NCI-H1436 treated with DMSO at 0.1 percent for 48 hours (cell line): ENCODE measurements at regions not wholly inside any gene's neighbourhood (a gene's known extent, or its start where the extent isn't known, plus 50 kb on each side); places are given as distances from the start of the nearest gene placed in this dataset.

Experiments
- DNase-seq: peaks from one replicate; lab custom pipeline; 2025; lab: John Stamatoyannopoulos, UW

DNA sequence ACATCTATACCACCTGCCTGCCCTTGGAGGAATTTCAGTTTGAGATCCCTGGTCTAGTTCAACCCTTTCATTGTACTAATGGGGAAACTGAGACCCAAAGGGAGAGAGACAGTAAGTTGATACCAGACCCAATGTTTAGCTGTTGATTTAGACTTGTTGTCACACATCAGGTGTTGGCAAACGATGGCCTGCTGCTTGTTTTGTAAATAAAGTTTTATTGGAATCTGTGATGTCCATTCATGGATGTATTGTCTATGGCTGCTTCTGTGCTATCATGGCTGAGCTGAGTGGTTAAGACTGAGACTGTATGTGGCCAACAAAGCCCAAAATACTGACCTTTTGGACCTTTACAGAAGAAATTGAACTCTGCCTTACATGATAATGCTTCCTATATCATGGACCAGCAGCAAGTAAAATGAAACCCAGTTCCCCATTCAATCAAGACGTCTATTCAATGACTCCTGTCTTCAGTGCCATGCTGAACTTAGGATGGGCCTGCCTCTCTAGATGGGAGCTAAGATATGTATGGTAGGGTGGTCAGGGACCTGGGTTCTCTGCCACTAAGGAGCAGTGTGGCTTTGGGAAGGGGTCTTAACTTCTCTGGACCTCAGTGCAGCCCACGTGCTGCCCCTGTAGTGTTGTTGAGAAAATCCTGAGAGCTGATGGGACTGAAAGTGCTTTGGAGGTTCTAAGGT is 111.0 kb downstream of the IRX5 start:
- DNase-seq: no peak

DNA sequence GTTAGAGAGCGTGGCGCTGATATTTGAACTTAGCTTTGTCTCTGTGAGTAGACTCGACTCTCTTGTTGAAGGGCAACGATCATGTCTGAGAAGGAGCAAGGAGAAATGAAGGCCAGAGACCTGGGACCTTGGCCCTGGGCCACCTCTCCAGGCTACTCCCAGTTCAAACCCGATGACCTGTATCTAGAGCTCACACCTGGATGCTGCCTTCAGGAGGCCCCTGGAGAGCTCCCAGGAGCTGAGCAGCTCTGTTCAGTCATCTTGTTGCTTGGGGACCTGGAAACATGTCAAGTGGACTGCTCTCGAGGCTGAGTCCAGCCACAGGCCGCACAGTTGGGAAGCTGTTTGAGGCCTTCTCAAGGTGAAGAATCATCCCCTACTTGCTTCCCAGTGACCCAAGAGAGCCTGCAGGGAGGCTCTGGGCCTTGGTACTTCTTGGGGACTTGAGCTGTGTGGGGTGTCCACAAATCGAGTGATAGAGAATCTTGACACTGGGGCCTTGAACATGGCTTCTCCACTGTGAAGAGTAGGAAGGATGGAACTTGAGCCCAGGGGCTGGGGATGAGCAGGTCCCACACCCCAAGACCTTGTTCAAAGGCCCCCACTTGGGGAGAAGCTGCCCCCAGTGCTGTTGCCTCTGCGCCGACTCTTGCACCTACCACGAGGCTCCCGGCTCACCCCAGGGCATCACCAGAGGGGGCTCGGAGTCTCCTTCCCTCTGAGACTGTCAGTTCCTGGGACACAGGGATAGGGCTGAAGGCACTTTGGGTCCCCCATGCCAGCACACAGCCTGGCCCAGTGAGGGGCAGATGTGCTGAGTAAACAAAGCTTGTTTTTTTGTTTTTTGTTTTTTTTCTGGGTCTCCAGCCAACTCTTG is 112.1 kb downstream of the IRX5 start:
- DNase-seq: no peak

DNA sequence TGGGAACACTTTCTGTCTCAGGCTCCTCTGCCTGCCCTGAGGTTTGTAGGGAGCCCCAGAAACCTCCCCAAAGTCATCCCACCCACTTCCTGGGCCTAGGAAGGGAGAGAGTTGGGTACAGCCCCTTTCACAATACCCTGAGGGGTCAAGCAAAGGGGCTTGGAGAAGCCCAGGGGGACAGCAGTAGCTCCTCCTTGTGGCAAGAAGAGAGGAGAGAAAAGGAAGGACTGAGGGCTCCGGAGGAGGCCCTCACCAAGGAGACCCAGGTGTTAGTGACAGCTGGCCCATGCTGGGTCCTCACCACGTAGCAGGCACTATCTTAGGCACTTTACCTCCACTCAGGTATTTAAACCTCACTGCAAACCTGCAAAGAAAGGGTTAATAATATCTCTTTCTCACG is 112.8 kb downstream of the IRX5 start:
- no peak for DNase-seq

DNA sequence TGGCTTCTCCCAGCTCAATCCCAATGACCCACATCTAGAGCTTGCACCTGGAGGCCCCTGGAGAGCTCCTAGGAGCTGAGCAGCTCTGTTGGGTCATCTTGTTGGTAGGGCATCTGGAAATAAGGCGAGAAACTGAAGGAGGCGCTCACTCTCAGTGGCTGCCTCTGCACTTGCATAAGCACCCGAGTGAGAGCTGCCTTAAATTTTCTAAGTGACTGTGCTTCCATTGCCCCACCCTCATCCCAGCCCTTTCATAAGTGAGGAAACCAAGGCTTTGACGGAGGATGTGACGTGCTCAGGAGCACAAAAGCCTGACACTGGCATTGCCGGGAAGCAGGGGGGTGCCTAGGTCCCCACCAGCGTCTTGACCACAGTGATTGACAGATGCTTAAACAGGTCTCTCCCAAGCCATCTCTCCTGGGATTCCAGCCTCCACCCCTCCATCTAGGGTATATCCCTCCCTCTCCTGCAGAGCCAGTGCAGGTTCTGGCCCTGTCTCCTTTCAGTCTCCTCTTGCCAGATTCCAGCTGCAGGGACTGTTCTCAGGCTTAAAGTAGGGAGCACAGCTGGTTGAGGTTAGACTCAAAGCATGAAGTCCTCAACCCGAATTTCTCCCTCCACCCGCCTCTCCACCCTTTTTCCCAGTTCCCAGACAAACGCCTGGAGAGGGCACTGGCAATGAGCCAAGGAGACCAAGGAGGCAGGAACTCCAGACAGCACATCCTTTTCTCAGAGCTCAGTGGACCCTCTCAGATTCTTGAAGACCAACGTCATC is 113.7 kb downstream of the IRX5 start:
- no peak for DNase-seq

DNA sequence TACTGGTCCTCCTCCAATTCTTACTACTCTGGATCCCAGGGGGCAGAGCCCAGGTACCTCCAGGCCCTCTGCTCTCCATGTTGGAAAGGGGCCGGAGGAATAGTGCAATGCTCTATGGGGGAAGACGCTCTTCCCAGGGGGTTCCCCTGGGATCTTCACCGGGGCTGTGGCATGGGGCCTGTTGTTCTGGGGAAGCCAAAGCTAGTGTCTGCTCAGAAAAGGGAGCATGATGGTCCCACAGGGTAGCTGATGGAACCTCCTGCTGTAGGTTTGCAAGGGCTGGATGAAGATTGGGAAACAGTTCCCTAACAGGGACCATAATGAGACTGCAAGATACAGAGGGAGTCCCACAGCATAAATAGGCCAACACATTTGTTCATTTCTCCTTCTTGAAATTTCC is 114.7 kb downstream of the IRX5 start:
- no peak for DNase-seq

DNA sequence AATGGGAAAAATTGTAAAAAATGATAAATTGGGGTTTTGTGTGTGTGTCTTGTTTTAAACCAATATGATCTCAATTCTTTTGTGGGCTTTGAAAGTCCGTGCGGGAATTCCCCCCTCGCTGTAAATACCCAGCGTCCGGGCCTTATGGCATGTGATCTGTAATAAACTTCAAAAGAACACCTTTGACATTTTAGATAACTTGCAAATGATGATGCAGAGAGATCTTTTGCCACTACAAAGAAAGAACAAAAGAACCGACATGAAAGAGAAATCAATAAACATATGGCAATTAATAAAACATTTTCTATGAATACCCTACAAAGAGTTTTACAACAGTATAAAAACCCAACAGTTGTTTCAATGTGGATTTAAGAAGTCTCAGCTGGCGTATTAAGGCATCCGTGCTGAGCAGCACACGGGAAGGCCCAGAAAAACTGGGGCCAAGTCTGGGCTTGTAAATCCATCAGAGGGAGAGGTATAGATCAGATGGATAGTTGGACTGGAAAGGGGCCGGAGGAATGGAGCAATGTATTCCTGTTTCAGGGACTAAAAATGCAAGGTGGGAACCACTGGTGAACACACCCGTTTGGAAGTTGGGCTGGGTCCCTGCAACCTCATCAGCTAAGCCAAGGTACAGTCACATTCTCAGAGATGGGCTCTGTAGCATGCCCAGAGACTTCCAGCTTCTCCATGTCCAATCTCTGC is 115.2 kb downstream of the IRX5 start:
- DNase-seq: no peak

DNA sequence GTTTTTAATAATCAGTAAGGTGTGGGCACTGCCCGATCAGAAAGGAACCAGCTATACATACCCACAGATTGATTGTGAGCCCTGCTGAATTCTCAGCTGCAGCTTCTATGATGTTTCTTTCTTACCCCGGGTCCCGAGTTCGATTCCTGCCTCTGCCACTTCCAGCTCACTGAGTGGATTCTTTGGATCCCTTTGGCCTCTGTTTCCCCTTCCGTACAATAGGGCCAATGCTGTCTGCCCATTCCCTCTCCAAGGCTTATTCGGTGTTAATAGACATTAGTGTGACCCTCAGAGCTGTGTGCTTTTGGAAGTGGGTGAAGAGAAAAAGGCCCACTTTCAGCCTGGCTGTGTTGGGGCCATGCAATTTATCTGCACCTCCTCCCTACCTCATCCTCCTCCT is 115.8 kb downstream of the IRX5 start:
- no peak for DNase-seq

DNA sequence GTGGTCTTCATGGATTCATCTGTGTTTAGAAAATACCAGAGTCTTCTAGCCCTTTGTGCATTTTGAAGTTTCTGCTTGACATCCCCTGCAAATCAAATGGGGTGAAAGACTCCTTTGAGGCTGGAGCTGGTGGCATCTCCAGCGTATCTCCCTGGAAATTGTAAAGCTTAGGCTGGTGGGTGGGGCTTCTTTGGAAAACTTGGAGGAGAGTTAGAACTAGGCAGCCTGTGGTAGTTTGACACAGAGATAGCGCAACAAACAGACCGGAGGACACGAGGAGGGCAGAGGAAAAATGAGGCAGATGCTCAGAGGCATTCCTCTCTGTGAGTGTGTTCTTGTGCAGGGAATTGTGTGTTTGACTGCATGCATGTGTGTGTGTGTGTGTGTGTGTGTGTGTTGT is 116.3 kb downstream of the IRX5 start:
- DNase-seq: no peak

DNA sequence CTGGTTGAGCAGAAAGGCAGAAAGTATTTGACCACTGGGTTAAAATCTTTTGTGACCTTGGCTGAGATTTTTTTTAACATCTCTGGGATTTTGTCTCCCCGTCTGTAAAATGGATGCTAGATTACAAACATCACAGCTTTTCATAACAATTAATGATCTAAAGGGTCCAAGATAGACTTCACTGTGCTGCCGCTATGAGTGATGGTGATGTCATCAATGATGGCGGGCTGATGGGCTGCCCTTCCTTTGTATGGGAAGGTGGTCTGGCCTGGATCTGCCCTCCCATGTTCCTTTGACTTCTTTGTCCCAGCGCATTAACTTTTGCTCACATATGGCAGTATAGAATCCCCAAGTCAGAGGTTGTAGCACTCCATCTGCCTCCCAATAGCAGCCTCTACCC is 116.7 kb downstream of the IRX5 start:
- DNase-seq: no peak

DNA sequence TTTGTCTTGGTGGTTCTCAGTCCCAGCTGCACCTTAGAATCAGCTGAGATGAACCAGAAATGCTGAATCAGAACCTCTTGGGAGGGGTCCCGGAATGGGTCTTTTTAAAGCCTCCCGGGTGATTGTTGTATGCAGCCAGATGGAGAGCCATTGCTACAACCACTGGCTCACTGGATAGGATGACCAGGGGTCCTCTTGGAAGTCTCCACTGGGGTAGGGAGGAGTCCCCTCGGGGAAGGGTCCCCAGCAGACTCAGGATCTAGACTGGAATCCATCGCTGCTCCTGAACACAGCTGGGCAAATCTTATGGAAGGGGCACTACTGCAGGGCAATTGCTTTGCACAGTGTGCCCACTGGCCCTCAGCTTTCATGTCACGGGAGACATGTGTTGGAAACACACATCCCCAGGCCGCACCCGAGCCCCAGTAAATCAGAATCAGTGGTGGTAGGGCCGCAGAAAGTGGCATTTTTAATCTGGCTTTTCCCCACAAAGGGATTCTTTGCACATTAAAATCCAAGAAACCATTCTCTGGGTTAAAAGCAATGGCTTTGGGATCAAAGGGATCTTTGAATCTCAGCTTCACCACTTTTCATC is 117.3 kb downstream of the IRX5 start:
- no peak for DNase-seq

DNA sequence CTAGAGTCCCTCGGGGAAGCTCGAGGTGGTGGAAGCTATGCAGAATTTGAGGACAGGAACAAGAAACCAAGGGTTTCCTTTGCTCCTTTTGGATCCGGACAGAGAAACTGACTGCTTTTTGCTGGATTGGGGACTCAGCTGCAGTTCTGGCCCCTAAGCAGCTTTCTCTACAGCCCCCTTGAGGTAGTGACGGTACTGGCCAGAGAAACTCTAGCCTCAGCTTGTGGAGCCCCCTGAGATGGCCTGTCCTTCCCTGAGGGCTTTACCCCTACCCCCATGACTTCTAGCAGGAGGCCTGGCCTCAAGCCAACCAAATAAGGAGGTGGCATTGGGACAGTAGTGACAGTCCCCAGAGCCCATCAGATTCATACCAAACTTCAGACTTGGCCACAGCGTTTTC is 118.1 kb downstream of the IRX5 start:
- no peak for DNase-seq

DNA sequence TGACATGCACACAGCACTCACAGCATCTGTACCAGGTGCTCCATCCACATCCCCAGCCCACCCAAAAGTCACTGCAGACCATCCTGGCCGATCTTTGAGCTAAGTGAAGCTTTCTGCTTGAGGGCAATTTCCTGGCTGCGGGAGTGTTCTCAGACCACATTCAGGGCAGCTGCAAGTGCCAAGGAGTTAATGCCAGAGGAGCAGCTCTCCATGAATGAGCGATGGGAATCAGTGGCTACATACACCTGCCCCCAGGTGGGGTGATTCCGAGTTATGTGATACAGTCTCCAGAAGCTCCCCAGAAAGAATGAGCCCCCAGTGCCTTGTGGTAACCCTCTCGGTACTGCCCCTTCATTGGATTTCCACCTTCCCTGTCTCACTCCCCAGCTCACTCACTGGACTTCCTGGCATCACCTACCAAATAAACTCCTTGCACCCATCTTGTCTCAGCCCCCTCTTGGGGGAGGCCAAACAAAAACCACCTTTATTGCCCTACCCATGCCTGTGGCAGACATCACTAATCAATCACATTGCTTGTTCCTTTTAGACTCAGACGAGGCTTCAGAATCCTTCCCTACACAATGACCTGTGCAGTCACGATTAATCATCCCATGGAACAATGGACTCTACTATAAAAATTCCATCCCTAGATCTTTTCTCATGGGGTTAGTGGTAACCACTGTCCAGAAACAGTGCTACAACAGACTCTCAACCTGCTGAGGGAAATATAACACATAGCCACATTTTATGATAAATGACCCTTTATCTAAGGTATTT is 121.1 kb downstream of the IRX5 start:
- no peak for DNase-seq

DNA sequence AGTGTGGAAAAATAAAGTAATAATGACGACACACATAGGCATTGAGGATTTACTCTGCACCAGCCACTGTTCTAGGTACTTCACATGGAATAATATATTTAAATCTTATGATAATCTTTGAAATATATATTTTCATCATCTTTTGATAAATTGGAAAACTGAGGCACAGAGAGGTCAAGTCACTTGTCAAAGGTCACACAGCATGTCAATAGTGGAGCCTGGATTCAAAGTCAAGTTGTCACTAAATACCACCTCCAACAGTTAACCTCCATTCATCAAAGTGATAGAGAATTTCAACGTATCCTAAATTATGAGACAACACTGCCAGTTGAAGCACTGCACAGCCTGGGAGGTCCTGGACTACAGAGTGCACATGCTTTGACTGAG is 121.7 kb downstream of the IRX5 start:
- no peak for DNase-seq

DNA sequence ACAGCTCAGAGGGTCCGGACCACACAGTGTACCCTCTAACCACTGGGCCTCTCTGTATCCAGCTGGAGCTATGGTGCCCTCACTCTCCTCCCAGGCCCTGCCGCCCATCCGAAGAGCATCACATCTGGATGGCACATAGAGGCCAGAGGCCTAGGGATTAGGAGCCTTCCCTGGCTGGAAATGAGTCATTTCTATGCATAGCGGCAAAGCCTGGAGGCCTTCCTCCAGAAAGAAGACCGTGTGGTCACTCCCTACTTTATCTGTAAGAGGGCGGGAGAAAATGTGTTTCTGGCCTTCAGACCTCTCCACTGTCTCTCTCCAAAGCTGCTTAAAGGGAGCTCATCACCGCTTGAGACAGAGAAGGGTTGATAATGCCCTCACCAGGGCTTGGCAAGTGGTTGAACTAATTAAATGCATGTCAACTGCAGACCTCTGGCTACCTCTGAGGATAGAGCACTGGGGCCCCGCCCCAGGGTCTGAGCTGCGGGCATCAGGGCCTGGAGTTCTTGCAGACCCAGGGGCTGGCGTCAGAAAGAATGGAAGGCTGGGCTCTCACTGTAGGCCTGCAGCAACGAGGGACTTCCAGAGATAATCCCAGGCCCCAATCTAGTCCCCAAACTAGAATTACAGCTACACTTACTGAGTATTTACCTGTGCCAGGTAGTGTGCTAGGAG is 122.2 kb downstream of the IRX5 start:
- DNase-seq: no peak

DNA sequence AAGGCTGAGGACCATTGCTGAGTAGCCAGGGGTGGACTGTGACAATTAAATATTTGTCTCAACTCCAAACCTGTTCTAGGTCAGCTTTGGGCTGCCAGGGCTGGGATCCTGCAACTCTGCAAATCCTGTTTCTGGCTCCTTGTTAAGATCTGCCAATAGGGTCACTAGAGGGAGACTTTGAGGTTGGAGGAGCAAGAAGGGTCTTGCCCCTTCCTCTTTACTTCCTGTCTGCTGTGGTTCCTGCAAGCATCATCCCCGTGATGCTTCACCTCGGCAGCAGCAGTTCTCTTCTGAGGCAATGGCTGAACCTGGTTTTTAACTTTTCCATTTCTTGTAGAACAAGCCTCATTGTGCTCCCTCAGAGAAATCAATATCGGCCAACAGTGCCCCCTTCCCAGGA is 124.6 kb downstream of the IRX5 start:
- DNase-seq: no peak

DNA sequence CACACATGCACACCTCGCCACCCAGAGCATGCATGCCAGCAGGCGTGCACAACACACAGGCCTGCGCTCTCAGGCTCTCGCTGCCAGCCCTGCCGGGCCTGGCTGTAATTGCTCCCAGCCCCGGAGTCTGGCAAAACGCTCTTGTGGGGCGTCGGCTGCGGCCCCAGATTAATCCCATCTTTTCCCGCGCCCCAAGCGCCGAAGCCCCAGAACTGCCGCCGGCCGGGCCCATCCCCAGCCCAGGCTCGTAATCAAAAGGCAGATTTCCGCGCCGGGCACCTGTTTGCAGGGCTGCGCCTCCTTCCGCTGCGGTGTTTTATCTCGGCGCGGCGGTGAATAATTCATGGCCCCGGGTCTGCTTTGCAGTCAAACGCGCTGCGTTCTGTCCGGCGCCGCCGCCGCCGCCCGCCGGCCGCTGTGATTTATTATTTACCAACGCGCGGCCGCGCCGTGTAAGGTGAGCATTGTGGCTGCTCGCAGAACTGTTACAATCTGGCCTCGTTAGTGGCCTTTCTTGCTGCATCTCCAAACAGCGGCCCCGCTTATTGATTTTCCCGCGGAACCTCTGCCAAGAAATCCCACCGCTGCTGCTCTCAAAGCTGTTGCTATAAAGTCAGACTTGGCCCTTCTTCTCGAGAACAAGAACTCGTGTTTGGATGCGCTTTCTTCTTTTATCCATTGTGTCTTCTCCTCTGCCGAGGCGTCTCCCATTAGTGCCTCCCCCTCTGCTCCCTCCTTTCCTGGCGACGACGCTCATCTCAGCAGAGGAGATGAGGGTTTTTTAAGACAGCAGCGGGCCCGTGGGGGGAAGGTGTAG is 126.1 kb downstream of the IRX5 start:
- DNase-seq: no peak

DNA sequence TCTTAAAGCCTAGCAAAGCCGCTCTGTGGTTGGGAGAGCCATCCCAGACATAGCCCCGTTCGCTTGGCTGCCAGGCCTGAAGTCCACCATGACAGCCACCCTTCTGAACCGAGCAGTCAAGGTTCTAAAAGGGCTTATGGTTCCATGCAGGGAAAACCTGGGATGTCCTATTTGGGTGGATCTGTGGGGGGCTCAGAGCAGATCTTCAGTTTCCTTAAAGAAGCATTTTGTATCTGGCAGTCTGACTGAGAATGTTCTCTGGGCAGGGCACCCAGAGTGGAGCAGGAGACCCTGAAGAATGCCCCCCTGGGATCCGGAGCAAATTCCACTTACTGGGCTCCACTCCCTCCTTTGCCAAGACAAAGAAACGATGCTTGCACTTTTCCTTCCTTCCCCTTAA is 127.2 kb downstream of the IRX5 start:
- DNase-seq: no peak

DNA sequence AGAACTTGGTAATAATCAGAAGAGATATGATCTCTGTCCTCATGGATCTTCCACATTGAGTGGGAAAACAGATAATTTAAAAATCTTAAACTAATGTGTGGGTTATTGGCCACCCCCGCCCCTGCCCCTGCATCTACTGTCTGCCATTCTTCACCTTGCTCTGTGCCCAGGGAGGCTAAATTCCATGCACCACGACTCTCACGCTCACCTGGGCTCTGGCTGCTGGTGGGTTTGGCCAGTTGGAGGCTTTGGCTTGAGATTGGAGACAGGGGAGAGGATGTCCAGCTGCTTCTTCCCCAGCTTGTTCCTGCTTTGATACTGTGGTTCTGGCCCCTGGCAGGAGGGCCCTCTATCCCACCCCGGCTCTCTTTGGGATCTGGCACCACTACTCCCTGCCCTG is 127.9 kb downstream of the IRX5 start:
- no peak for DNase-seq

DNA sequence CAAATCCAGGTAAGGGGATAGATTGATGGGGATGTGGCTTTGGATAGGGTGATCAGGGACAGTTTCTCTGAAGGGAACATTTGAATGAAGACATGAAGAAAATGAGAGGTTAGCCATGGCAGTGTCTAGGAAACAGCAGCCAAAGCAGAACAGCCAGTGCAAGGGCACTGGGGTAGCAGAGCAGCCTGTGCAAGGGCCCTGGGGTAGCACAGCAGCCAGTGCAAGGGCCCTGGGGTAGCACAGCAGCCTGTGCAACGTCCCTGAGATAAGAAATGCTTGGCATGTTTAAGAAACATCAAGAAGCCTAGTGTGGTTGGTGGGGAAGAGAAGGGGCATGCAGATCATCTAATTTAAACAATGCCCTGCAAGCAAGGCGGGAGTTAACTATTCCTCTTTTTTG is 128.5 kb downstream of the IRX5 start:
- no peak for DNase-seq

DNA sequence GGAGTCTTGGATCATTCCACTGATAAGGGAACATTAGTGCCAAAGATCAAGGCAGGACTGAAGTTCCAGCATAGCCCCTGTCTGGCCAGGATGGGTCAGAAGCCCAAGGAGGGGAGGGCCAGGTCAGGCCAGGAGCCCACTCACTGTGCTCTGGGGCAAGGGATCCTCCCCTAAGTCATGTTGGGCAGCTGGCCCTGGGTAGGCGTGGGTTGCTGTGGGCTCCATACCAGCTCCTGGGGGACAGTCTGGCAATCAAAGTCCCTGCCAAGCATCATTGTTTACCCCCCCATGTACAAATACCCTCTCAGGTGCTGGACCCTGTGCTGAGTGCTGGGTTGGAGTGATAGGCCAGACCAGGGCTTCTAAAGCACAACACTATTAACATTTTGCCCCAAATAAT is 130.5 kb downstream of the IRX5 start:
- no peak for DNase-seq
